ENCODE measurements at regions not wholly inside any gene's neighbourhood (a gene's known extent, or its start where the extent isn't known, plus 50 kb on each side); places are given as distances from the start of the nearest gene placed in this dataset.
A peak's percentile ranks its signal among the peaks of the same experiment; 100 is the strongest.
"Not testable (repeated sequence)": the region's sequence is repeated elsewhere in the genome, so short reads cannot be mapped to it uniquely, and the experiment has no call there.

DNA sequence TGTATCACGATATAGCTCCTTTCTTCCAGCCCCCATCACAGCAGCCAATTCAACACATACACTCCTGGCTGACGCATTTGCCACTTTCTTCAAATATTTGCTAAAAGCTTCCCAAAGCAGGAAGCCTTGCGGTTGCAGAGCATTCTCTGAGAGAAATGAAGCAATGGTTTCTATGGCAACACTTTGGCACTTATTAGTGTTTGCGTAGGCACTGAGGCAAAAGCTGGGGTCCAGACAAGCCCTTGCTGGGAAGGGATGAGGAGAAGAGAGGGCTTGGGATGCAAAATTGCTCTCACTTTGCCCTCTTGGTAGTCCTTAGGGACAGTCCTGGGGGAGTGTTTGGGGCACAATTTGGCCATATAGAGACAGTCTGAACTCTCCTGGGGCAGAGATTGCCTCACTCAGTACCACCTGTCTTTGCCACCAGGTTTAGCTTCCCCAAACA lies 55.0 kb upstream of the PAK3 start:
- peak; percentile 8 for DNase-seq

DNA sequence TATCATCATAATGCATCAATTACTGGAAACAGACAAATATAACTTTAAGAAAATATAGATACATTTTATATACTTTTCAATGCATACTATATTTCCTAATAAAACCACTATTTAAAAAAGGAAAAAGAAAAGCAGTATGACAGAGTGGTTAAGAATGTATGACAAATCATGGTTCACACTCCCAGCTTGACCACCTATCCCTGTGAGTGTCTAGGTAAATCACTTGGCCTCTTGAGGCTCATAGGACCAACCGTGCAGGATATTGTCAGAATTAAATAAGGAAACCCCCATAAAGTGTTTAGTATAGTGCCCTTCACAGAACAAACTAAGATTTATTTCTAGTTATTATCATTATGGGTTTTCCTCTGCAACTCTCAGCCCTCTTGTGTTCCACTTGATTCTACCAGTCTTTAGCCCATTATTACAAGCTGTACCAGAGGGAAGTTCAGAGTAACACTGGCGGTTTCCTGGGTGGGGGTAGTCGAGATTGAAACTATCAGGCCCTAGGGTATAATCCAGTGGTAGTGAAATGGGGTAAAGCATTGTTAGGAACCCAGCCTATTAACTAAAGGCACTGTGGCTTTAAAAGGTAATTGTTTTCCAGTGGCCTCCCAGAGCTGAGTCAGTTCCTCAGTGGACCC lies 55.5 kb upstream of the PAK3 start:
- Mint-ChIP-seq H3K4me1 (ENCODE audit: low read depth) (peaks cover 3% of the 10 kb centered on the region), H3K4me3 (no peak overlapping the region), H3K27me3 (no peaks in the 10 kb centered on the region), H3K27ac (no peak overlapping the region), H3K36me3 (no peaks in the 10 kb centered on the region), H3K9me3 (no peaks in the 10 kb centered on the region)
- intact Hi-C loops (cut with micrococcal nuclease) = no loop called here
- POLR2A ChIA-PET = no interaction called here
- DNase-seq = no peak
- CTCF ChIA-PET = no interaction called here

More for the DNA sequence above, 55.0 kb upstream of the PAK3 start:
- H3K27ac Mint-ChIP-seq = no peak overlapping the region
- H3K27me3 Mint-ChIP-seq = no peaks in the 10 kb centered on the region
- no peaks in the 10 kb centered on the region for H3K9me3 Mint-ChIP-seq
- ChIA-PET CTCF (no interaction called here), POLR2A (no interaction called here)
- peaks cover 3% of the 10 kb centered on the region for H3K4me1 Mint-ChIP-seq (ENCODE audit: low read depth)
- H3K4me3 Mint-ChIP-seq = no peak overlapping the region
- intact Hi-C loops (cut with micrococcal nuclease) = no loop called here
- H3K36me3 Mint-ChIP-seq = no peaks in the 10 kb centered on the region

DNA sequence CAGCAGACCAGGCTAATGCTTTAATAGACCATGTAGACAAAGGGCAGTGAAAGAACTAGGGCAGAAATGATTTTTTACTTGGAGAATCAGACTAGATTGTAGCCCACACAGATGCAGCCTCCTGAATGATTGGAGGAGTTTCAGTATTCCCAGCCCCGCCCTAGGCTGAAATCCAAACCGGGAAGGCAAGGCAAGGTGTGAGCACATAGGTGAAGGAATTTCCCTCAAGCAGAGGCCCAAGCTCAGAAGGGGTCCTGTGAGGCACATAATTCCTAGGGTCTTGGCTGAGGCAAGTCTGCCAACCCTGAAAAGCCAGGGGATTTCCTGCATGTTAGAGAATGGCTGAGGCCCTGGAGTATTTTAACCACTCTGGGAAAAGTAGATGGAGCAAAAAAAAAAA lies 56.4 kb upstream of the PAK3 start:
- Mint-ChIP-seq H3K9me3 (no peaks in the 10 kb centered on the region), H3K27me3 (no peaks in the 10 kb centered on the region), H3K36me3 (no peaks in the 10 kb centered on the region), H3K4me1 (ENCODE audit: low read depth) (peaks cover 3% of the 10 kb centered on the region), H3K4me3 (no peak overlapping the region), H3K27ac (no peak overlapping the region)
- intact Hi-C loops (cut with micrococcal nuclease) = no loop called here
- no peak for DNase-seq
- POLR2A ChIA-PET = no interaction called here
- CTCF ChIA-PET = no interaction called here

DNA sequence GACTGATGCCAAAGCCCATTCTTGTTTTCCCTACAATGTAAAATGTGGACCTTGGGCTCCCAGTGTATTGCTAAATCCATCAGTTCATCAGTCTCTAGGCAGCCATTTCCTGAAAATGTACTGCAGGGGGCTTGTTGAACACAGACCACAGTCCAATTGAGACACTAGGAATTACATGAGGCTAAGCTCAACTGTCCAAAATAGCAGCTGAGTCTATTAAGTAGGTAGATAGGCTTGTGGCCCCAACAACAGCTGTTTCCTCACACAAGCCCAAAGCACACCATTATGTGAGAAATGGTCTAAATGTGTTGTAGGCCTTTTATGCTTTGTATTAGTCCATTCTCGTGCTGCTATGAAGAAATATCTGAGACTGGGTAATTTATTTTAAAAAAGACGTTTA lies 60.0 kb upstream of the PAK3 start:
- ChIA-PET POLR2A (no interaction called here), CTCF (no interaction called here)
- Mint-ChIP-seq H3K36me3 (no peaks in the 10 kb centered on the region), H3K27me3 (peaks cover 2% of the 10 kb centered on the region), H3K4me3 (no peak overlapping the region), H3K9me3 (no peaks in the 10 kb centered on the region), H3K27ac (no peak overlapping the region), H3K4me1 (ENCODE audit: low read depth) (no peaks in the 10 kb centered on the region)
- intact Hi-C loops (cut with micrococcal nuclease) = no loop called here
- no peak for DNase-seq

DNA sequence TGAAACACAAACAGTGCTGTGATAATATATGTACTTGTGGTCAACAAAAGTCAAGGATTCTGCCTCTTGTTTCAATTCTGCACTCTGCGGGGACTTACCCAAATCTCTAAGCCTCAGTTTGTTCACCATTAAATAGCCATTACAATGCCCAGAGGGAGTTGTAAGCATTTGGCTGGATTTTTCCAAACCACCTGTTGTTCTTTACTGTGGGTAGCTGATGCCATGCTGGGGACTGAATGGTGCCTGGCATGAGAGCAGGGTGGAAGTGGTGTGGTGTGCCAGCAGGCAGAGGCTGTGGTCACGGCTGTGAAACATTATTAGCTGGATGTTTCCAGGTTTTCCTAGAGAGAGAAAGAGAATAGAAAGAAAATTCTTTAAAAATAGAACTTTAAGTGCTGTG lies 60.7 kb upstream of the PAK3 start:
- H3K27ac Mint-ChIP-seq = no peak overlapping the region
- H3K9me3 Mint-ChIP-seq = no peaks in the 10 kb centered on the region
- H3K36me3 Mint-ChIP-seq = no peaks in the 10 kb centered on the region
- CTCF ChIA-PET = no interaction called here
- H3K4me3 Mint-ChIP-seq = no peak overlapping the region
- DNase-seq = no peak
- intact Hi-C loops (cut with micrococcal nuclease) = no loop called here
- H3K27me3 Mint-ChIP-seq = peaks cover 2% of the 10 kb centered on the region
- H3K4me1 Mint-ChIP-seq (ENCODE audit: low read depth) = no peaks in the 10 kb centered on the region
- POLR2A ChIA-PET = no interaction called here

DNA sequence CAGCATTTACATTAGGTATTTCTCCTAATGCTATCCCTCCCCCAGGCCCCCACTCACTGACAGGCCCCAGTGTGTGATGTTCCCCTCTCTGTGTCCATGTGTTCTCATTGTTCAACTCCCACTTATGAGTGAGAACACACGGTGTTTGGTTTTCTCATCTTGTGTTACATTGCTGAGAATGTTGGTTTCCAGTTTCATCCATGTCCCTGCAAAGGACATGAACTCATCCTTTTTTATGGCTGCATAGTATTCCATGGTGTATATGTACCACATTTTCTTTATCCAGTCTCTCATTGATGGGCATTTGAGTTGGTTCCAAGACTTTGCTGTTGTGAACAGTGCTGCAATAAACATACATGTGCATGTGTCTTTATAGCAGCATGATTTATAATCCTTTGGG lies 73.0 kb upstream of the PAK3 start:
- H3K4me1 Mint-ChIP-seq (ENCODE audit: low read depth); CTCF ChIA-PET; intact Hi-C loops (cut with micrococcal nuclease); H3K4me3 Mint-ChIP-seq; H3K36me3 Mint-ChIP-seq; H3K27ac Mint-ChIP-seq; H3K27me3 Mint-ChIP-seq; DNase-seq; POLR2A ChIA-PET; H3K9me3 Mint-ChIP-seq: not testable (repeated sequence)

DNA sequence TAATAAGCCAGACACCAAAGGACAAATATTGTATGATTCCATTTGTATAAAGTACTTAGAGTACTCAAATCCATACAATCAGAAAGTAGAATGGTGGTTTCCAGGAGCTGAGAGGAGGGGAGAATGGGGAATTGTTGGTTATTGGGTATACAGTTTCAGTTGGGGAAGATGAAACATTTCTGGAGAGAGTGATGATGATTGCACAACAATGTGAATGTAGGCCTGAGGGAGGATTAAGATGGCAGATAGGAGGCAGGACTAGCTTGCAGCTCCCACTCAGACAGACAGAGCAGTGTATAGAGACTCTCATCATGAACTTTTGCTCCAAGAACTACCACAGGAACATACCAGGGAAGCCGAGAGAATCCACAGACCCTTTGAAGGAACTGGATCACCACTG lies 75.7 kb upstream of the PAK3 start:
- no peaks in the 10 kb centered on the region for H3K4me1 Mint-ChIP-seq (ENCODE audit: low read depth)
- H3K27ac Mint-ChIP-seq = no peak overlapping the region
- no peaks in the 10 kb centered on the region for H3K9me3 Mint-ChIP-seq
- H3K27me3 Mint-ChIP-seq = peaks cover 4% of the 10 kb centered on the region
- POLR2A ChIA-PET = no interaction called here
- H3K4me3 Mint-ChIP-seq = no peak overlapping the region
- CTCF ChIA-PET = no interaction called here
- no peak for DNase-seq
- H3K36me3 Mint-ChIP-seq = no peaks in the 10 kb centered on the region
- intact Hi-C loops (cut with micrococcal nuclease) = no loop called here

DNA sequence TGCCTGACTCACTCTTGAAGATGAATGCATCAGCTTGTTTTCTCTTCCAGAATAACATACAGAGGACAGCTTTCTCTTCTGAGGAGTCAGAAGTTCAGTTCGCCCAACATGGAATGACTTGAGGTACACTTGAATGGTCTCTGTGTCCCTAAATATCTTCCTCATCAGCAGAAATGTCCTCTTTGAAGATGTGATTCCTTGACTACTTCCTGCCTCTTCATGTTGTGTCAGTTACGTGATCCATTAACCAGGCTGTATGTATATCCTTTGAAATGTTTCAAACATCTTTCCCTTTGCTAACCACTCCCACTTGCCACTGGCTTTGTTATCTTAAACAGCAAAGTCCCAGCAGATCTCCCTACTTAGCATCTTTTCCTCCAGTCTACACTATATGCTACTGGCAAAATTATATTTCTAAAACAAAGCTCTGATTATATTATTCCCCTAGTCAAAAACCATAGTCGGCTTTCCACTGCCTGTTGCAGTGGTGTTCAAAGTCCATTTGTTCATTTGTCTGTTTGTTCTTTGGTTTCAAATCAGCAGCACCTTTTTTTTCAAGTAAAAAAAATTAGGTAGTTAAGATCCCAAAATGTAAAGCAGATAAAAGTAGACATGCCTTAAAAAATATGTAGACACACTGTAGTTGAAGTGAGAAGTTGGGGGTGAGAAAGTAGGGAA lies 82.1 kb upstream of the PAK3 start:
- no peaks in the 10 kb centered on the region for H3K36me3 Mint-ChIP-seq
- H3K4me1 Mint-ChIP-seq (ENCODE audit: low read depth) = no peaks in the 10 kb centered on the region
- H3K27me3 Mint-ChIP-seq = peaks cover 3% of the 10 kb centered on the region
- POLR2A ChIA-PET = no interaction called here
- DNase-seq = no peak
- no peak overlapping the region for H3K27ac Mint-ChIP-seq
- no peak overlapping the region for H3K4me3 Mint-ChIP-seq
- H3K9me3 Mint-ChIP-seq = no peaks in the 10 kb centered on the region
- intact Hi-C loops (cut with micrococcal nuclease) = no loop called here
- CTCF ChIA-PET = no interaction called here

DNA sequence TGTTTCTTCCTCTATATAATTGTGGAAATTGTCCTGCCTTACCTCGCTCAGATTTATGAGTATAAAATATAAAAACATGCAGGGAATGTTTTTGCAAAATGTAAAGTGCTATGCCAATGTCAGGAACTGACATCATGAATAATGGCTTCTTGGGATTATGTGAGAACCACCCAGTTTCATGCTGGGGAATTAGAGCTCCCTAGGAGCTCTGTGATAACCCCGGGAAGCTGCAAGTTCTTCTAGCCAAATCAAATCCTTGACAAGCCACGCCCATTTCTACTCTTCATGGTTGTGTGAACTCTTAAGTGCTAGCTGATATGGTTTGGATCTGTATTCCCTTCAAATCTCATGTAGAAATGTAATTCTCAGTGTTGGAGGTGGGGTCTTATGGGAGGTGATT lies 85.9 kb upstream of the PAK3 start:
- H3K9me3 Mint-ChIP-seq = no peaks in the 10 kb centered on the region
- H3K36me3 Mint-ChIP-seq = no peaks in the 10 kb centered on the region
- H3K27me3 Mint-ChIP-seq = peaks cover 2% of the 10 kb centered on the region
- DNase-seq = no peak
- ChIA-PET CTCF (no interaction called here), POLR2A (no interaction called here)
- H3K27ac Mint-ChIP-seq = no peak overlapping the region
- H3K4me3 Mint-ChIP-seq = no peak overlapping the region
- H3K4me1 Mint-ChIP-seq (ENCODE audit: low read depth) = no peaks in the 10 kb centered on the region
- intact Hi-C loops (cut with micrococcal nuclease) = no loop called here

DNA sequence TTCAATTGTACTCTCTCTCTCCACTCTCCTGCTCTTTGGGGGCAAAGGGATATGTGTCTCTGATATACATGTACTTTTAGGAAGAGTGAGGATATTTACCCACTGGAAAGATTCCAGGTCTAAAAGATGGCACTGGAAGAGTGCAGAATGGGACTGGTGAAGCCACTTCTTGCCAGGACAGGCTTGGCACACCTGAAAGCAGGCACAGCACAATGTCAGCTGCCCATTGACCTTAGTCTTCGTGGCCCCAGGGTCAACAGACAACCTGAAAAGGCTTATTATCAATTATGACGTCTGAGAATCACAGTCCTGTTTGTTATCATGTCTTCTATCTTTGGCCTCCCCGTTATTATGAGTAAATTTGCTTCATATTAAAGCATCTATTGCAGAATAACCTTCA lies 86.7 kb upstream of the PAK3 start:
- no peaks in the 10 kb centered on the region for H3K36me3 Mint-ChIP-seq
- CTCF ChIA-PET = interaction anchor here (1.4 kb wide), 1 partner anchor 236 kb away, joined by 3 read pairs; no protein-coding TSS in a partner anchor
- H3K4me1 Mint-ChIP-seq (ENCODE audit: low read depth) = no peaks in the 10 kb centered on the region

DNA sequence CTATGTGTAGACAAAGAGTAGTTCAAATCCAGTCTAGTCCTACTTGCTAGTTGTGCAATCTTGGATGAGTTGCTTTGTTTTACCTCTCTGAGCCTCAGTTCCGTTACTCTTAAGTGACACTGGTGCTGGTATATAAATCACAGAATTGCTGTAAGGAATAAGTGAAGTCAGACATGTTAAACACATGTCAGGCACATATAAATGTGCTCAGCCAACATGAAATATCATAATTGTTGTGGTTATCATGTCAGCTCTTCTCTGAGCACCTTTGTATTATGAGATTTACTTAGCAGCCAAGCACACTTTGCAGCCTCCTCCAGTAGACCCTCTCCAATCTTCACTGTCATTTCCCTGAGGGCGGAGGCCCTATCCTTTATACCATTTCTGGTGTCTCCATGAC lies 87.9 kb upstream of the PAK3 start:
- H3K4me1 Mint-ChIP-seq (ENCODE audit: low read depth) = no peaks in the 10 kb centered on the region
- no peaks in the 10 kb centered on the region for H3K27me3 Mint-ChIP-seq
- H3K27ac Mint-ChIP-seq = no peak overlapping the region
- no peak for DNase-seq
- H3K4me3 Mint-ChIP-seq = no peak overlapping the region
- intact Hi-C loops (cut with micrococcal nuclease) = no loop called here
- ChIA-PET POLR2A (no interaction called here), CTCF (interaction anchor here (1.4 to 1.5 kb wide), 2 partner anchors 92 to 237 kb away, joined by 3 read pairs; no protein-coding TSS in a partner anchor)
- H3K9me3 Mint-ChIP-seq = no peaks in the 10 kb centered on the region
- H3K36me3 Mint-ChIP-seq = no peaks in the 10 kb centered on the region

More for the DNA sequence above, 86.7 kb upstream of the PAK3 start:
- intact Hi-C loops (cut with micrococcal nuclease) = no loop called here
- Mint-ChIP-seq H3K9me3 (no peaks in the 10 kb centered on the region), H3K27me3 (no peaks in the 10 kb centered on the region), H3K4me3 (no peak overlapping the region), H3K27ac (no peak overlapping the region)
- DNase-seq = no peak
- POLR2A ChIA-PET = no interaction called here

DNA sequence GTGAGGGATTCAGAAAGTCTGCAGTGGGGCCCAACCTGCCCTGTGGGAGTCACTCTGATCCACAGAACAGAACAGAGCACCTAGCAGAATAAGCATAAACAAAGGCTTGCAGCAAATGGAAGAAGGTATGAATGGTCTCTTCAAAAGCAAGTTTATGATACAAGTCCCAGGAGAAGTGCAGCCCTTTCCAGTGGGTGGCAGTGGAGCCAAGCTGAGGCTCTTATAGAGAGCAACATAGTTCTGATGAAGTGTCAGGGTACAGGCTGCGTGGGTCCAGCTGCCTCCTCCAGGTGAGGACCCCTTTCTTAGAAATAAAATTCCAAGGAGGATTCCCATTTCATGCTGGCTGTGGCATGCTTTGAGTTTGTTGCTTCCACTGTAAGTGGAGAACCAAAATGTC lies 88.8 kb upstream of the PAK3 start:
- ChIA-PET POLR2A (no interaction called here), CTCF (interaction anchor here (1.5 kb wide), 1 partner anchor 93 kb away, joined by 3 read pairs; no protein-coding TSS in a partner anchor)
- no peaks in the 10 kb centered on the region for H3K27me3 Mint-ChIP-seq
- H3K4me3 Mint-ChIP-seq = no peak overlapping the region
- no peaks in the 10 kb centered on the region for H3K4me1 Mint-ChIP-seq (ENCODE audit: low read depth)
- no peaks in the 10 kb centered on the region for H3K9me3 Mint-ChIP-seq
- DNase-seq = no peak
- no peak overlapping the region for H3K27ac Mint-ChIP-seq
- intact Hi-C loops (cut with micrococcal nuclease) = no loop called here
- no peaks in the 10 kb centered on the region for H3K36me3 Mint-ChIP-seq

DNA sequence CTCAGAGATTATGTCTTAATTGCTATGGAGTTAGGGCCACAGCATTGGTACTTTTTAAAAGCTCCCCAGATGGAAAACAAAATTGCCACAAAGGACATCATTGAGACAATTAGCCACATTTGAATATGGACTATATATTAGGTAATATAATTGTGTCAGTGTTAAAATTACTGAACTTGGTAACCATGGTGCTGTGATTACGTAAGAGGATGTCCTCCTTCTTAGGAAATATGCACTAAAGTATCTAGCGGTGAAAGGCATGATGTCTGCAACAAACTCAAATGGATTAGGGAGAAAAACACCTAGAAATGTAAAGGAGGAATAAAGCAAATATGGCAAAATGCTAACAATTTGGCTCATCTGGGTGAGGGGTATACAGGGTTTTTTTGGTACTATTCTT lies 89.9 kb upstream of the PAK3 start:
- Mint-ChIP-seq H3K27me3 (no peaks in the 10 kb centered on the region), H3K4me1 (ENCODE audit: low read depth) (no peaks in the 10 kb centered on the region), H3K27ac (no peak overlapping the region), H3K4me3 (no peak overlapping the region), H3K9me3 (no peaks in the 10 kb centered on the region), H3K36me3 (no peaks in the 10 kb centered on the region)
- no peak for DNase-seq
- ChIA-PET CTCF (no interaction called here), POLR2A (no interaction called here)
- intact Hi-C loops (cut with micrococcal nuclease) = no loop called here
